ENCODE measurements at regions not wholly inside any gene's neighbourhood (a gene's known extent, or its start where the extent isn't known, plus 50 kb on each side); places are given as distances from the start of the nearest gene placed in this dataset.

DNA sequence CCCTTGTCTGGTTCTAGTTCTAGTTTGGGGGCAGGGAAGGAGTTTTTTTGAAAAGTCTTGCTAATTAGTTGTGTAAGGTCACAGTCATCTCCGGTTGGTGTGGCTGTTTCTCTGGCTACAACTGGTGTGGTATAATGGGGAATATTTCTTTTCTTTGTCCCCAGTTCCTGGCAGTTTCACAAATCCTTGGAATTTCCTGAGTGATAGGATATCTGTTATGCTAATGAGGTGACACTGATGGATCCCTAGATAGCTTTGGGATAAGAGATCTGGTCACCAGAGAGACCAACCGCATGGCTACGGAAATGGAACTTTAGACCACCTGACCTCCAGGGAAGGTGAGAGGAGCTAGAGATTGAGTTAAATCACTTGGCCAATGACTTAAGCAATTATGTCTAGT lies 494.6 kb downstream of the ARHGEF28 start:
- no peaks in the 10 kb centered on the region for H3F3A ChIP-seq (ENCODE audit: insufficient read depth, low read length, poor library complexity, severe bottlenecking)
- H3K4me2 ChIP-seq (ENCODE audit: low read length) = no peak overlapping the region
- H3K4me3 ChIP-seq (ENCODE audit: low read length) = no peak overlapping the region
- H3K9me2 ChIP-seq (ENCODE audit: insufficient read depth, low read length) = no peaks in the 10 kb centered on the region
- H2AFZ ChIP-seq (ENCODE audit: low read depth, low read length) = no peak overlapping the region
- H3K9ac ChIP-seq (ENCODE audit: low read length) = no peak overlapping the region
- TF ChIP-seq EP300 (conservative IDR thresholded peaks at IDR 0.05; ENCODE audit: poor library complexity, severe bottlenecking) (no peak), EZH2 (IDR thresholded peaks at IDR 0.05; ENCODE audit: borderline replicate concordance, insufficient read depth, low read length, poor library complexity, severe bottlenecking) (no peak), POLR2AphosphoS5 (IDR thresholded peaks at IDR 0.05) (no peak), SMC3 (conservative IDR thresholded peaks at IDR 0.05; ENCODE audit: poor library complexity) (no peak), MXI1 (conservative IDR thresholded peaks at IDR 0.05; ENCODE audit: poor library complexity, severe bottlenecking) (no peak), REST (IDR thresholded peaks at IDR 0.05; ENCODE audit: borderline replicate concordance) (no peak), RAD21 (conservative IDR thresholded peaks at IDR 0.05) (no peak), TAF1 (IDR thresholded peaks at IDR 0.05; ENCODE audit: low read depth) (no peak)
- TF ChIP-seq, protein P1, sequence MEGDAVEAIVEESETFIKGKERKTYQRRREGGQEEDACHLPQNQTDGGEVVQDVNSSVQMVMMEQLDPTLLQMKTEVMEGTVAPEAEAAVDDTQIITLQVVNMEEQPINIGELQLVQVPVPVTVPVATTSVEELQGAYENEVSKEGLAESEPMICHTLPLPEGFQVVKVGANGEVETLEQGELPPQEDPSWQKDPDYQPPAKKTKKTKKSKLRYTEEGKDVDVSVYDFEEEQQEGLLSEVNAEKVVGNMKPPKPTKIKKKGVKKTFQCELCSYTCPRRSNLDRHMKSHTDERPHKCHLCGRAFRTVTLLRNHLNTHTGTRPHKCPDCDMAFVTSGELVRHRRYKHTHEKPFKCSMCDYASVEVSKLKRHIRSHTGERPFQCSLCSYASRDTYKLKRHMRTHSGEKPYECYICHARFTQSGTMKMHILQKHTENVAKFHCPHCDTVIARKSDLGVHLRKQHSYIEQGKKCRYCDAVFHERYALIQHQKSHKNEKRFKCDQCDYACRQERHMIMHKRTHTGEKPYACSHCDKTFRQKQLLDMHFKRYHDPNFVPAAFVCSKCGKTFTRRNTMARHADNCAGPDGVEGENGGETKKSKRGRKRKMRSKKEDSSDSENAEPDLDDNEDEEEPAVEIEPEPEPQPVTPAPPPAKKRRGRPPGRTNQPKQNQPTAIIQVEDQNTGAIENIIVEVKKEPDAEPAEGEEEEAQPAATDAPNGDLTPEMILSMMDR (IDR thresholded peaks at IDR 0.05; ENCODE audit: poor library complexity, severe bottlenecking) = no peak
- no peak overlapping the region for H3K27ac ChIP-seq (ENCODE audit: low read length)
- H4K20me1 ChIP-seq (ENCODE audit: insufficient read depth) = no peaks in the 10 kb centered on the region
- no peaks in the 10 kb centered on the region for H3K79me2 ChIP-seq (replicated peaks; ENCODE audit: insufficient read depth, low read length)
- H3K9me3 ChIP-seq (ENCODE audit: low read length) = no peaks in the 10 kb centered on the region
- H3K27me3 ChIP-seq (ENCODE audit: insufficient read depth, low read depth, low read length) = no peaks in the 10 kb centered on the region
- no peaks in the 10 kb centered on the region for H3K36me3 ChIP-seq (ENCODE audit: insufficient read depth, low read length)

DNA sequence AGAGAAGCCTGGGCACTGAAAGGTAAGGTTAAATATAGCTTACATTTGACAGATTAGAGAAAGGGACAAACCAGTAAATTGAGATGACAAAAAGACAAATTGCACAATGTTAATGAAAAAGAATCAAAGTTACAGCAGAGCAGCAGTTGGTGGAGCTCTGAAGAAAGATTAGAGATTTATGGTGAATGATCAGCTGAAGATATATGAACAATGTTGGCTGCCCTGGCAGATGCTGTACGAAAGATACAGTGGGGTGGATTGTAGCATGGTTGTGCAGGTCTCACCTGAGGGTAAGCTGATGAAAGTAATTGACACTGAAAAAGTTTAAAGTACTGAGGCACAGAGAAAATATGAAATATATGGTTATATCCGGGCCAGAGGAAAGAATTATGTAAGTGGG lies 492.1 kb downstream of the ARHGEF28 start:
- no peak overlapping the region for H3K4me3 ChIP-seq (ENCODE audit: low read length)
- H3K4me2 ChIP-seq (ENCODE audit: low read length) = no peak overlapping the region
- no peaks in the 10 kb centered on the region for H3K79me2 ChIP-seq (replicated peaks; ENCODE audit: insufficient read depth, low read length)
- TF ChIP-seq RAD21 (conservative IDR thresholded peaks at IDR 0.05) = no peak
- TF ChIP-seq REST (IDR thresholded peaks at IDR 0.05; ENCODE audit: borderline replicate concordance) = no peak
- TF ChIP-seq, protein P1 (IDR thresholded peaks at IDR 0.05; ENCODE audit: poor library complexity, severe bottlenecking) = no peak
- TF ChIP-seq POLR2AphosphoS5 (IDR thresholded peaks at IDR 0.05) = no peak
- TF ChIP-seq EP300 (conservative IDR thresholded peaks at IDR 0.05; ENCODE audit: poor library complexity, severe bottlenecking) = no peak
- no peaks in the 10 kb centered on the region for H3K27me3 ChIP-seq (ENCODE audit: insufficient read depth, low read depth, low read length)
- H3F3A ChIP-seq (ENCODE audit: insufficient read depth, low read length, poor library complexity, severe bottlenecking) = no peaks in the 10 kb centered on the region
- no peak overlapping the region for H2AFZ ChIP-seq (ENCODE audit: low read depth, low read length)
- no peaks in the 10 kb centered on the region for H3K9me2 ChIP-seq (ENCODE audit: insufficient read depth, low read length)
- no peak overlapping the region for H3K27ac ChIP-seq (ENCODE audit: low read length)
- no peaks in the 10 kb centered on the region for H4K20me1 ChIP-seq (ENCODE audit: insufficient read depth)
- no peak overlapping the region for H3K9ac ChIP-seq (ENCODE audit: low read length)
- H3K9me3 ChIP-seq (ENCODE audit: low read length) = no peaks in the 10 kb centered on the region
- H3K36me3 ChIP-seq (ENCODE audit: insufficient read depth, low read length) = no peaks in the 10 kb centered on the region
